Fibroblast of lung (primary cell): ENCODE measurements at regions not wholly inside any gene's neighbourhood (a gene's known extent, or its start where the extent isn't known, plus 50 kb on each side); places are given as distances from the start of the nearest gene placed in this dataset.

Experiments used
- DNase-seq, 2 donors: peaks; one replicate each; pipeline versions ENCODE4 v3.0.0 to v3.0.0-alpha.2; 2010; ENCODE audit warnings: low read depth in 2 of 2
- H2AFZ ChIP-seq: 2 replicates; pipeline ENCODE4 v1.5.1; 2012; ENCODE audit warnings: low read length, control low read depth, inconsistent platforms
- H3K27ac ChIP-seq: 2 replicates; pipeline ENCODE4 v1.5.1; 2011; ENCODE audit warnings: low read length, control low read depth; ENCODE audit not compliant: insufficient read depth
- H3K27me3 ChIP-seq: 2 replicates; pipeline ENCODE4 v1.5.1; 2011; ENCODE audit warnings: mild to moderate bottlenecking, low read length; ENCODE audit not compliant: control insufficient read depth, insufficient read depth
- H3K36me3 ChIP-seq: 2 replicates; pipeline ENCODE4 v1.5.1; 2011; ENCODE audit warnings: low read length; ENCODE audit not compliant: control insufficient read depth, insufficient read depth
- H3K4me1 ChIP-seq: 2 replicates; pipeline ENCODE4 v1.5.1; 2011; ENCODE audit warnings: low read length; ENCODE audit not compliant: control insufficient read depth, insufficient read depth; ENCODE audit errors: extremely low read depth
- H3K4me2 ChIP-seq: 2 replicates; pipeline ENCODE4 v1.5.1; 2011; ENCODE audit warnings: low read length, control low read depth; ENCODE audit not compliant: insufficient read depth; ENCODE audit errors: extremely low read depth
- H3K4me3 ChIP-seq, 4 experiments: fragments of 200-600 bp in 1 of 4; sonication (generic) in 1 of 4; replicated peaks in 1 of 4; 2 replicates each; pipeline ENCODE4 v1.5.1; 2011 to 2016; ENCODE audit warnings: low read length in 4 of 4, low read depth in 3 of 4, mild to moderate bottlenecking in 3 of 4, control low read depth in 2 of 4, inconsistent platforms in 1 of 4, mixed read lengths in 1 of 4; ENCODE audit not compliant: insufficient read depth in 1 of 4; ENCODE audit errors: control extremely low read depth in 1 of 4
- H3K79me2 ChIP-seq: 2 replicates; pipeline ENCODE4 v1.5.1; 2012; ENCODE audit warnings: mild to moderate bottlenecking, low read length, inconsistent platforms; ENCODE audit not compliant: control insufficient read depth, insufficient read depth
- H3K9ac ChIP-seq: 2 replicates; pipeline ENCODE4 v1.5.1; 2011; ENCODE audit warnings: mild to moderate bottlenecking, low read length, control low read depth; ENCODE audit not compliant: insufficient read depth
- H3K9me3 ChIP-seq: 2 replicates; pipeline ENCODE4 v1.5.1; 2012; ENCODE audit warnings: low read depth, low read length; ENCODE audit not compliant: control insufficient read depth, insufficient read depth
- H4K20me1 ChIP-seq: 2 replicates; pipeline ENCODE4 v1.5.1; 2011; ENCODE audit warnings: low read length; ENCODE audit not compliant: control insufficient read depth, insufficient read depth; ENCODE audit errors: extremely low read depth
- CTCF ChIP-seq, 2 donors: IDR thresholded peaks in 1 of 2; conservative IDR thresholded peaks in 1 of 2; 1 replicate in 1 of 2; 2 replicates in 1 of 2; pipeline ENCODE4 v1.5.1; 2011 to 2012; ENCODE audit warnings: low read length in 2 of 2, control low read depth in 1 of 2, inconsistent platforms in 1 of 2, low read depth in 1 of 2, mild to moderate bottlenecking in 1 of 2
- EZH2 ChIP-seq: IDR thresholded peaks from 2 replicates; pipeline ENCODE4 v1.5.1; 2012; ENCODE audit warnings: low read length, control low read depth, mild to moderate bottlenecking; ENCODE audit errors: missing control alignments

- Histone ChIP-seq H3K27ac (no peak overlapping the region), H3K4me1 (no peaks in the 10 kb centered on the region), H3K79me2 (no peaks in the 10 kb centered on the region), H4K20me1 (no peaks in the 10 kb centered on the region), H3K9me3 (no peaks in the 10 kb centered on the region), H3K4me3 (no peak overlapping the region), H3K36me3 (no peaks in the 10 kb centered on the region), H2AFZ (no peak overlapping the region), H3K27me3 (no peaks in the 10 kb centered on the region), H3K4me2 (no peak overlapping the region), H3K9ac (no peak overlapping the region)
- no peak for TF ChIP-seq EZH2
- TF ChIP-seq CTCF (conservative IDR thresholded peaks at IDR 0.05 in 1 of 2, IDR thresholded peaks at IDR 0.05 in 1 of 2; ENCODE audit: low read depth in 1 of 2, low read length in 2 of 2): no peak
- no peak for DNase-seq
Measured at GRCh38 chr3:147197739-147198138, 208.6 kb downstream of the ZIC4 start.

- Histone ChIP-seq H3K9ac (no peak overlapping the region), H3K4me2 (no peak overlapping the region), H2AFZ (no peak overlapping the region), H3K27ac (no peak overlapping the region), H3K27me3 (no peaks in the 10 kb centered on the region), H3K36me3 (no peaks in the 10 kb centered on the region), H4K20me1 (no peaks in the 10 kb centered on the region), H3K4me3 (no peak overlapping the region), H3K4me1 (no peaks in the 10 kb centered on the region), H3K9me3 (no peaks in the 10 kb centered on the region), H3K79me2 (no peaks in the 10 kb centered on the region)
- DNase-seq: peak; percentile 21 to 23
- no peak for TF ChIP-seq CTCF (conservative IDR thresholded peaks at IDR 0.05 in 1 of 2, IDR thresholded peaks at IDR 0.05 in 1 of 2; ENCODE audit: low read depth in 1 of 2, low read length in 2 of 2)
- no peak for TF ChIP-seq EZH2
Measured at GRCh38 chr3:147195887-147196286, 210.5 kb downstream of the ZIC4 start.

- peak; percentile 68 to 84 for DNase-seq
- Histone ChIP-seq H3K4me2 (no peak overlapping the region), H2AFZ (peak overlapping the region; percentile 13)
Measured at GRCh38 chr3:147191795-147192385, 214.5 kb downstream of the ZIC4 start.

More at GRCh38 chr3:147191795-147192385, 214.5 kb downstream of the ZIC4 start:
- TF ChIP-seq CTCF (conservative IDR thresholded peaks at IDR 0.05 in 1 of 2, IDR thresholded peaks at IDR 0.05 in 1 of 2; ENCODE audit: low read depth in 1 of 2, low read length in 2 of 2): peak; percentile 83 to 87
- no peak for TF ChIP-seq EZH2
- H3K27me3 ChIP-seq: no peaks in the 10 kb centered on the region
- no peak overlapping the region for H3K9ac ChIP-seq
- H3K9me3 ChIP-seq: no peaks in the 10 kb centered on the region
- H3K27ac ChIP-seq: no peak overlapping the region
- H4K20me1 ChIP-seq: no peaks in the 10 kb centered on the region
- H3K4me1 ChIP-seq: no peaks in the 10 kb centered on the region
- no peaks in the 10 kb centered on the region for H3K79me2 ChIP-seq
- no peaks in the 10 kb centered on the region for H3K36me3 ChIP-seq
- no peak overlapping the region for H3K4me3 ChIP-seq
